Natural killer cell (primary cell): ENCODE measurements at regions not wholly inside any gene's neighbourhood (a gene's known extent, or its start where the extent isn't known, plus 50 kb on each side); places are given as distances from the start of the nearest gene placed in this dataset.

Source experiments
- ATAC-seq, 3 donors: fragments of 150-1000 bp in 2 of 3; fragments of 200-7000 bp in 1 of 3; cut with Tn5 transposase; 1 replicate in 1 of 3; 2 replicates in 2 of 3; pipeline ENCODE4 v1.10.0; 2021; ENCODE audit warnings: mild to moderate bottlenecking in 2 of 3, moderate library complexity in 2 of 3
- DNase-seq, 2 donors: peaks; one replicate each; pipeline versions ENCODE4 v3.0.0 to v3.0.0-alpha.2; 2013 to 2021; ENCODE audit warnings: mixed read lengths in 1 of 2
- H3K27ac ChIP-seq: one replicate; pipeline ENCODE4 v1.5.1; 2013; ENCODE audit warnings: mild to moderate bottlenecking, low read length
- H3K27me3 ChIP-seq: one replicate; pipeline ENCODE4 v1.6.1; 2013; ENCODE audit warnings: low read length; ENCODE audit not compliant: control insufficient read depth, insufficient read depth
- H3K36me3 ChIP-seq: one replicate; pipeline ENCODE4 v1.6.1; 2013; ENCODE audit warnings: low read length; ENCODE audit not compliant: control insufficient read depth, insufficient read depth
- H3K4me1 ChIP-seq: one replicate; pipeline ENCODE4 v1.6.1; 2013; ENCODE audit warnings: low read length; ENCODE audit not compliant: control insufficient read depth, insufficient read depth
- H3K4me3 ChIP-seq: one replicate; pipeline ENCODE4 v1.5.1; 2013; ENCODE audit warnings: low read length
- H3K9me3 ChIP-seq: one replicate; pipeline ENCODE4 v1.6.1; 2013; ENCODE audit warnings: low read length; ENCODE audit not compliant: control insufficient read depth, insufficient read depth
- H3K27ac Mint-ChIP-seq, 2 donors: one replicate each; pipeline ENCODE4 v1.8.0; 2022; ENCODE audit warnings: mild to moderate bottlenecking in 2 of 2, mixed read lengths in 2 of 2, moderate library complexity in 1 of 2
- H3K27me3 Mint-ChIP-seq, 2 donors: one replicate each; pipeline ENCODE4 v1.8.0; 2022; ENCODE audit warnings: low read depth in 2 of 2, mixed read lengths in 2 of 2
- H3K36me3 Mint-ChIP-seq: one replicate; pipeline ENCODE4 v1.8.0; 2022; ENCODE audit warnings: mixed read lengths
- H3K4me1 Mint-ChIP-seq, 2 donors: one replicate each; pipeline ENCODE4 v1.8.0; 2022; ENCODE audit warnings: mixed read lengths in 2 of 2
- H3K4me3 Mint-ChIP-seq: one replicate; pipeline ENCODE4 v1.8.0; 2022; ENCODE audit warnings: mild to moderate bottlenecking, moderate library complexity, mixed read lengths
- H3K9me3 Mint-ChIP-seq, 2 donors: one replicate each; pipeline ENCODE4 v1.8.0; 2022; ENCODE audit warnings: mixed read lengths in 2 of 2
- CTCF ChIP-seq: fragments of 200-600 bp; IDR thresholded peaks from one replicate; pipeline ENCODE4 v1.8.0; 2022; ENCODE audit warnings: antibody characterized with exemption
- WGBS: methylation state at CpG from one replicate; pipeline ENCODE4 v1.1.7; 2013; ENCODE audit warnings: missing lambda C conversion rate; ENCODE audit not compliant: insufficient coverage; 5-methylcytosine and 5-hydroxymethylcytosine counted together
- intact Hi-C: fragments of 100-400 bp; cut with micrococcal nuclease; formaldehyde crosslinking; loops from one replicate; pipeline ENCODE4 v1.14.2; 2022

DNA sequence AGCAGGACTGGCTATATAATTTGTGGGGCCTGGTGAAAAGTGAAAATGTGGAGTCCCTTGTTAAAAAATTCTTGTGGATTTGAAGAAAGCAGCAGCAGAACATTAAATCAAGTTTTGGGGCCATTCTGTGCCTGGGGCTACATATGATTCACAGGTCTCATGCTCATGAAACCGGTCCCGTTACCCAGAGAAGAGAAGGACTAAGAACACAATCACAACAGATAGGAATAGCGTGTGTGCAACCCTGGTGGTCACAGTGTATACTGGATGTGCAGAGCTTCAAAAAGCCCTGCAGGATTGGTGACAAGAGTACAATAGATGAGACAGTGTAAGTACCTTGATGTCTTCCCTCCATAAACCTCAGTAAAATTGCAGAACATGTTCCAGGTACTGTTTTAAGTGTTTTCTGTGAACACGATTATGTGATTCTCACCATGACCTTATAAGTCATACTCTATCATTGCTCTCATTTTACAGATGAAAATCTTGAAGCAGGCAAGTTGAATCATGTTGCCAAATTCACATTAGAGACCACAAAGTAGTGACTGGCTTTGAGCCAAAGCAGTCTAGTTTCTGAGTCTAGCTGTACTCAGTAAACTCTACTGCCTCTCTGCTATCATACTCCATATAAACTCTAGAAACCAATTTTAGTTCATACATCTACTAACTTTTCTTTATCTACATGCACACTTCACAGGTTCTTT, 636.5 kb downstream of the TAF11L14 start:
- WGBS, result 90% methylated on average over 3 of the region's 4 CpGs
- Histone ChIP-seq H3K9me3 (no peaks in the 10 kb centered on the region), H3K27ac (no peak overlapping the region), H3K4me3 (no peak overlapping the region), H3K36me3 (no peaks in the 10 kb centered on the region), H3K27me3 (no peaks in the 10 kb centered on the region), H3K4me1 (no peaks in the 10 kb centered on the region)
- no peaks in the 10 kb centered on the region for H3K27me3 Mint-ChIP-seq
- ATAC-seq, result no peak
- intact Hi-C loops, result no loop called here
- H3K27ac Mint-ChIP-seq, result no peak overlapping the region
- peaks cover 25 to 29% of the 10 kb centered on the region in 2 donors for H3K9me3 Mint-ChIP-seq
- no peak for DNase-seq
- no peak overlapping the region for H3K4me3 Mint-ChIP-seq
- H3K4me1 Mint-ChIP-seq, result no peaks in the 10 kb centered on the region
- TF ChIP-seq CTCF, result no peak
- peaks cover 9% of the 10 kb centered on the region for H3K36me3 Mint-ChIP-seq

DNA sequence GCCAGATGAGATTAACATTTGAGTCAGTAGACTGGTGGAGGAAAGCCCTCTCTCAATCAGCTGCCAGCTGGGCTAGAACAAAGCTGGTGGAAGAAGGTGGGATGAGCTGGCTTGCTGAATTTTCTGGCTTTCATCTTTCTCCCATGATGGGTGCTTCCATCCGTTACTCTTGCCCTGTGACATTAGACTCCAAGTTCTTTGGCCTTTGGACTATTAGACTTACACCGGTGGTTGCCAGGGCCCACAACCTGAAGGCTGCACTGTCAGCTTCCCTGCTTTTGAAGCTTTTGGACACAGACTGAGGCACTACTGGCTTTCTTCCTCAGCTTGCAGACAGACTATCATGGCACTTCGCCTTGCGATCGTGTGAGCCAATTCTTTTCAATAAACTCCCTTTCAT, 642.7 kb downstream of the TAF11L14 start:
- no peaks in the 10 kb centered on the region for H3K36me3 ChIP-seq
- no peaks in the 10 kb centered on the region for H3K9me3 ChIP-seq
- H3K9me3 Mint-ChIP-seq, result peaks cover 9 to 11% of the 10 kb centered on the region in 2 donors
- no peaks in the 10 kb centered on the region for H3K27me3 Mint-ChIP-seq
- H3K4me3 Mint-ChIP-seq, result no peak overlapping the region
- H3K27ac Mint-ChIP-seq, result no peak overlapping the region
- H3K27me3 ChIP-seq, result no peaks in the 10 kb centered on the region
- DNase-seq (no peak), ATAC-seq (no peak)
- no peaks in the 10 kb centered on the region for H3K4me1 ChIP-seq
- no peak overlapping the region for H3K27ac ChIP-seq
- no peak for TF ChIP-seq CTCF
- H3K4me1 Mint-ChIP-seq, result no peaks in the 10 kb centered on the region
- 95% methylated on average over 3 of the region's 5 CpGs for WGBS
- no peak overlapping the region for H3K4me3 ChIP-seq
- H3K36me3 Mint-ChIP-seq, result no peaks in the 10 kb centered on the region
- intact Hi-C loops, result no loop called here

GRCh38 chr5:18281947-18282581, 647.8 kb downstream of the TAF11L14 start:
- intact Hi-C loops, result no loop called here
- Histone ChIP-seq H3K36me3 (no peaks in the 10 kb centered on the region), H3K9me3 (no peaks in the 10 kb centered on the region), H3K4me3 (no peak overlapping the region), H3K4me1 (no peaks in the 10 kb centered on the region), H3K27ac (no peak overlapping the region), H3K27me3 (no peaks in the 10 kb centered on the region)
- DNase-seq, result no peak
- Mint-ChIP-seq H3K27ac (no peak overlapping the region), H3K4me1 (no peaks in the 10 kb centered on the region), H3K27me3 (no peaks in the 10 kb centered on the region), H3K36me3 (peaks cover 8% of the 10 kb centered on the region), H3K4me3 (no peak overlapping the region), H3K9me3 (peaks cover 7 to 9% of the 10 kb centered on the region in 2 donors)
- ATAC-seq, result no peak
- TF ChIP-seq CTCF, result no peak
- WGBS, result 48% methylated on average over 2 of the region's 4 CpGs

GRCh38 chr5:18285257-18285656, 651.0 kb downstream of the TAF11L14 start:
- DNase-seq (no peak), ATAC-seq (no peak)
- H3K9me3 ChIP-seq, result no peaks in the 10 kb centered on the region
- H3K36me3 ChIP-seq, result no peaks in the 10 kb centered on the region
- Mint-ChIP-seq H3K27ac (no peak overlapping the region), H3K9me3 (peaks cover 5 to 6% of the 10 kb centered on the region in 2 donors), H3K36me3 (peaks cover 8% of the 10 kb centered on the region), H3K27me3 (no peaks in the 10 kb centered on the region), H3K4me3 (no peak overlapping the region), H3K4me1 (no peaks in the 10 kb centered on the region)
- intact Hi-C loops, result no loop called here
- TF ChIP-seq CTCF, result no peak
- no peaks in the 10 kb centered on the region for H3K27me3 ChIP-seq
- no peak overlapping the region for H3K4me3 ChIP-seq
- H3K4me1 ChIP-seq, result no peaks in the 10 kb centered on the region
- H3K27ac ChIP-seq, result no peak overlapping the region
